NCI-H446 treated with DMSO at 0.1 percent for 48 hours (cell line): ENCODE measurements at regions not wholly inside any gene's neighbourhood (a gene's known extent, or its start where the extent isn't known, plus 50 kb on each side); places are given as distances from the start of the nearest gene placed in this dataset.
"Not testable (repeated sequence)": the region's sequence is repeated elsewhere in the genome, so short reads cannot be mapped to it uniquely, and the experiment has no call there.

Experiments
- DNase-seq: peaks from one replicate; lab custom pipeline; 2025; lab: John Stamatoyannopoulos, UW

DNA sequence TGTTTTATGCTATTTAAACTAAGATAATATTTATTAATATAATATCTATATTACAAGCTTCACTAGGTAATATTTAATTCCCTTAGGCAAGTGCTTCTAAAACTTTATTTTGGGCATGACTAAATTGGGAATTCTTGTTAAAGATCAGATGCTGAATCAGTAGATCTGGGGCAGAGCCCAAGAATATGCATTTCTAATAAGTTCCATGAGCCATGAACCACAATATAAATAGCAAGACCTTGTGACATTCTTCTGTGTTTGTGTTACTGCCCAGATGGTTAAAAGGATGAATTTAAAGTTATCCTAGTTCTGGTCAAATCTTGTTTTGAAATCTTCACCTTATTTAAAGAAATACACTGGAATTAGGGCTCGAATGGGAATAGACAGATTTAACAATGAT lies 258.4 kb upstream of the CACNA2D1 start:
- no peak for DNase-seq

DNA sequence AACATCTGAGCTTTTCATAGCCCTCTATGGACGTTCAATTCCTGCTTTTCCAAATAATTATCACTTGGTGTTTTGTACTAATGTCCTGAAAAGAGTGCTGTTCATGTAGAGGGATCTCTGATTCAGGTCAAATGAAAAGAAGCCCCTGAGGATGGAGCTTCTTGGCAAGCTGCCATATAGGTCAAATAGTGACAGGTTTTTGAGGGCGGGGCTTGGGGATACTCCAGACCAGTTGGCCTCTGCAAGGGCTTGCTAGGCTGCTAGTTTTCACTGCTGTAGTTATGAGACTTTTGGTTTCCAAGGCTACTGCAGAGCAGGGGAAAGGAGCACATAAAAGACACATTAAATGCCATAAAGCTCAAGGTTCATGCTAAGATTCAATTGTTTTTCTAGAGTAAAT lies 257.2 kb upstream of the CACNA2D1 start:
- peak; percentile 54 for DNase-seq

- DNase-seq: no peak
Observed at GRCh38 chr7:82699773-82700186, 256.2 kb upstream of the CACNA2D1 start.

DNA sequence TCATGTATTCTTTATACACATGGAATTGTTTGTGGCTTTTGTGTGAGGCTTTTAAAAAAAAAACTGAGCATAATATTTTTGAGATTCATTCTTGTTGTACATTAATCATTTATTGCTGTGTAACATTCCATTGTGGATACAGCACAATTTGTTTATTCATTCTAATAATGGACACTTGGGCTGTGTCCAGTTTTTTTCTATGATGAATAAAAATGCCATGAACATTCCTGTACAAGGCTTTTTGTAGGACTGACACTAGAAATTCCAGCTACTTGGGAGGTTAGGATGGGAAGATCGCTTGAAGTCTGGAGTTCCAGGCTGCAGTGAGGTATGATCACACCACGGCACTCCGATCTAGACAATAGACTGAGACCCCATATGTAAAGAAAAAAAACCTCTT lies 254.3 kb upstream of the CACNA2D1 start:
- DNase-seq: no peak

DNA sequence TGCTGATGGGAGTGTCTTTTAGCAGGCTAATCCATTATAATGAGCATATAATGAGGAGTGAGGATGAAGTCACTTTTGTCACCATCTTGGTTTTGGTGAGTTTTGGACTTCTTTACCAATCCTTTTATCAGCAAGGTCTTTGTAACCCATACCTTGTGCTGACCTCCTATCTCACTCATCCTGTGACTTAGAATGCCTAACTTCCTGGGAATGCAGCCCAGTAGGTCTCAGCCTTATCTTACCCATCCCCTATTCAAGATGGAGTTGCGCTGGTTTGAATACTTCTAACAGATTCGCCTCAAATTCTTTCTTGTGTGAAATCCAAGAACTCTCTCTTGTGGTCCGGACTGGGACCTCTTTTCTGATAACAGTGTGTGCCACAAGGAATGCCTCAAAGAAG lies 253.1 kb upstream of the CACNA2D1 start:
- DNase-seq: no peak

GRCh38 chr7:82694022-82694421 lies 250.4 kb upstream of the CACNA2D1 start:
- DNase-seq: no peak

- no peak for DNase-seq
Observed at GRCh38 chr7:82690929-82691328, 247.4 kb upstream of the CACNA2D1 start.

GRCh38 chr7:82685214-82685613 lies 241.6 kb upstream of the CACNA2D1 start:
- DNase-seq: no peak

DNA sequence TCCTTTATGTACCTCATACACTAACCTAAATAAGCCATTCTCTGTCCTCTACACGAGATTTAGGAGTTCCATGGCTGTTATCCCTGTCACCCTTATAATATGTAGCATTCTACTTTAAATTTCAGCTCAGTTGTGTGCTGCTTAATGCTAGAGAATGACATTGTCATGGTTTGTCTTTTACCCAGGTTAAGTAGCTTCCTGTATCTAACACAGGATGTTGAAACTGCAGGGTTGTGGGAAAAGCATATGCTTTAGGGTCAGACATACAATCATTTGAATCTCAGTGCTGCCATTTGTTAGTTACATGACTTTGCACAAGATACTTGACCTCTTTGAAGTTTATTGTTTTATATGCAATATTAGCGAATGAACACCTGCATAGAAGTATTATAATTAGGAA lies 235.1 kb upstream of the CACNA2D1 start:
- no peak for DNase-seq

DNA sequence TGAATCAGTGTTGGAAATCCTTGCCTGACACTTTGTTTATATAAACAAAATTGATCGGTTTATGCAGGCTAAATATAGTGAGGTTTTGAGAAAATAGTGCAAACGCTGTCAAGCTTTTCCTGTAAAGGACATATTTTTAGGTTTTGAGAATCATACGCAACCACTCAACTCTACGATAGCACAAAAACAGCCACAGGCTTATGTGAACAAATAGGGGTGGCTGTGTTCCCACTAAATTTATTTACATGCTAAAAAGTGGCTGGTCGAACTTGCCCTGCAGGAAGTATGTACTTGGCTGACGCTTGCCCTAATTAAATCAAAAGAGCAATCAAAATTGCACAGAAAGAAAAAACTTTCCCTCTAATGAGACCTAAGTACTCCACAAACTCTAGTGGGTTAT lies 234.7 kb upstream of the CACNA2D1 start:
- DNase-seq: no peak

GRCh38 chr7:82677493-82677892 lies 233.9 kb upstream of the CACNA2D1 start:
- peak; percentile 49 for DNase-seq

DNA sequence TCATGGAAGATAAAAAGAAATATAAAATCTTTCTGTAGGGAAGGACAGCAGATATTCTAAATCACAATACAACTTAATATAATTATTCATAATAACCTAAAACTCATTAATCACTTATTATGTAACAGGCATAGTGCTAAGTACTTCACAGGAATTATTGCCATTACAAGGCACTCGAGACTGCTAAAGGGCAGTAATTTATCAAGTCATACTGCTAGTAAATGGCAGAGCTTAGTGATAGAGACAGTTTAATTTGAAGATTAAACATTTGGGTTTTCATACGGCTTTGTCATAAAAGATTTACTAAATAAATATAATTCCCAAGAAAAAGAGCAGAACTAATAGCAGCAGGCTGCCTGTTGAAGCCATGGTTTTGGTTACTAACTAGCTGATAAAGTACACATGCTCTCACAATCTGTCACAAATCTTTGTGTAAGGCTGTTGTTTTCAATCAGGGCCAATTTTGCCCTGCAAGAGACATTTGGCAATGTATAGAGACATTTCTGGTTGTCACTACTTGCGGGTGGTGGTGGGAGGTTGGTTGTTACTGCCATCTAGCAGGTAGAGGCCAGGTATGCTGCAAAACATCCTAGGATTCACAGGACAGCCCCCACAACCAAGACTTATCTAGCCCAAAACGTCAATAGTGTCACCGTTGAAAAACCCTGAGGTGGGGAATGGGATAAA lies 233.3 kb upstream of the CACNA2D1 start:
- peak; percentile 72 for DNase-seq

GRCh38 chr7:82675396-82675795 lies 231.8 kb upstream of the CACNA2D1 start:
- DNase-seq: no peak

- DNase-seq: no peak
Observed at GRCh38 chr7:82674268-82674667, 230.7 kb upstream of the CACNA2D1 start.

DNA sequence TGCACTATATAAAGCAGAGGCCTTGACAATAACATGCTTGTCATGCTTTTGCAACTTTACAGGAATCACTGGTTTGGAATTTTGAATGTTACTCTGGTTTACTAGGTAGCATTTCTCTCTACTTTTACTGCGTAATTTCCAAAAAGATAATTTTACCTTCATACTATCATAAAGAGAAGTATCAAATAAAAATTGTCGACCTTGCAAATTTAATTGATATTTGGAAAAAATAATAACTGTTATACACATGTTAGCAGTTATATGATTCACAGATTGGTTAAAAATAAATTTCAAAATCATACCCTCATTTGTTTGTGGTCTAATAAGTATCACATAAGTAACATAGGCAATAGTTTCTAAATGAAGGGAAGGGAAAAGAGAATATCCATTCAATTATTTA lies 228.5 kb upstream of the CACNA2D1 start:
- DNase-seq: no peak

GRCh38 chr7:82669141-82669540 lies 225.6 kb upstream of the CACNA2D1 start:
- peak; percentile 90 for DNase-seq

DNA sequence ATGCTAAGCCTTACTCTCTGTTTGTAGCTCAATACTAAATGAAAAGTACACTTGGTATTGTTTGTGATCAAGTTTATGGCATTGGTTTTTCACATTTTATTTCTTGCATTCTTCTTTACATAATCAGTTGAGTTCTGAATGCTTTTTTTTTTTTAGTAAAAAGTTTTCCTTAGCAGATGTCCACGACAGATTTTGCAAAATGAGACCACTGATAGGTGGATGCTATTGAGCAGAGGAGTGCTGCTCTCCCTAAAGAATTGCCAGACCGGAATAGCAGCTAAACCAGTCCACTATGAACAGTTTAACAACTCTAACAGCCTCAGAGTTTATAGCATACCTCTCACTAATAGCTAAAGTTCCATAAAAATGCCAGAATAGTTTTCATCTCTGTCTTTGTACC lies 225.1 kb upstream of the CACNA2D1 start:
- DNase-seq: peak; percentile 54

- peak; percentile 53 for DNase-seq
Observed at GRCh38 chr7:82665966-82666507, 222.5 kb upstream of the CACNA2D1 start.

DNA sequence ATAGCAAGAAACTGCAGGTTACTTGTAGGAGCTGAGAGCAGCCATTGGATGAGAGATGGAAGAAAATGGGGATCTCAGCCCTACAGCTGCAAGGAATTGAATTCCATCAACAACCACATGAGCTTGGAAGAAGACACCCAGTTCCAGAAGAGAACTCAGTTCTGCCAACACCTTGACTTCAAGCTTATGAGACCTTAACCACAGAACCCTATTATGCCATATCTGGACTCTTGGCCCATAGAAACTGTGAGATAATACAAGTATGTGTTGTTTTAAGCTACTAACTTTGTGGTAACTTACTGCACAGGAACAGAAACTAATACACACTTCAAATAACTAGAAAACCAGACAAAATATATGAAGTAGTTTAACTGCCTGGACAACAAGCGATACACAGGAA lies 212.4 kb upstream of the CACNA2D1 start:
- no peak for DNase-seq

DNA sequence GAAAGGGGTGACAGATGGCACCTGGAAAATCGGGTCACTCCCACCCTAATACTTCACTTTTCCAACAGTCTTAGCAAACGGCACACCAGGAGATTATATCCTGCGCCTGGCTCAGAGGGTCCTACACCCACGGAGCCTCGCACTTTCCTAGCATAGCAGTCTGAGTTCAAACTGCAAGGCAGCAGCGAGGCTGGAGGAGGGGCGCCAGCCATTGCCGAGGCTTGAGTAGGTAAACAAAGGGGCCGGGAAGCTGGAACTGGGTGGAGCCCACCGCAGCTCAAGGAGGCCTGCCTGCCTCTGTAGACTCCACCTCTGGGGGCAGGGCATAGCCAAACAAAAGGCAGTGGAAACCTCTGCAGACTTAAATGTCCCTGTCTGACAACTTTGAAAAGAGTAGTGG lies 206.5 kb upstream of the CACNA2D1 start:
- DNase-seq: not testable (repeated sequence)

GRCh38 chr7:82633592-82633991 lies 190.0 kb upstream of the CACNA2D1 start:
- no peak for DNase-seq

- DNase-seq: peak; percentile 8
Observed at GRCh38 chr7:82631998-82632397, 188.4 kb upstream of the CACNA2D1 start.

DNA sequence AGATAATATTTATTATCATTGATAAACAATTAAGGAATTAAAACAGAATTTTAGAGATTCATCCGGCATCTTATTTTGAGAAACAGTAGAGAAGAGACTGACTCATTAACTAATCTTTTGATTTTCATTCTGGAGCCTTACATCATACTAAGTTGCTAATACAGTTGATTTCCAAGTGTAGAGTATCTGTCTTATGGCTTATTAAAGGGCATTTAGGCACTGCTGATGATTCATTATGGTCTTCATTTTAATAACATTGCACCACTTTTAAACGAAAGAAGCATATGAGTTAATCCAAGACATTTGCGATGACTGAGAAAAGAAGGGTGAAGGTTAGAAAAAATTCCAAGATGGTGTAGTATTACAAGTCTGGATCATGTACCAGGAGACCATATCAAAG lies 186.0 kb upstream of the CACNA2D1 start:
- no peak for DNase-seq

- no peak for DNase-seq
Observed at GRCh38 chr7:82625377-82625776, 181.8 kb upstream of the CACNA2D1 start.
